Germinal center (tissue), 1 donor: ENCODE measurements at regions not wholly inside any gene's neighbourhood (a gene's known extent, or its start where the extent isn't known, plus 50 kb on each side); places are given as distances from the start of the nearest gene placed in this dataset.
"Not testable (repeated sequence)": the region's sequence is repeated elsewhere in the genome, so short reads cannot be mapped to it uniquely, and the experiment has no call there.

Experiments
- DNase-seq: peaks from one replicate; pipeline ENCODE4 v3.0.0; 2012; ENCODE audit warnings: mixed read lengths, low spot score

DNA sequence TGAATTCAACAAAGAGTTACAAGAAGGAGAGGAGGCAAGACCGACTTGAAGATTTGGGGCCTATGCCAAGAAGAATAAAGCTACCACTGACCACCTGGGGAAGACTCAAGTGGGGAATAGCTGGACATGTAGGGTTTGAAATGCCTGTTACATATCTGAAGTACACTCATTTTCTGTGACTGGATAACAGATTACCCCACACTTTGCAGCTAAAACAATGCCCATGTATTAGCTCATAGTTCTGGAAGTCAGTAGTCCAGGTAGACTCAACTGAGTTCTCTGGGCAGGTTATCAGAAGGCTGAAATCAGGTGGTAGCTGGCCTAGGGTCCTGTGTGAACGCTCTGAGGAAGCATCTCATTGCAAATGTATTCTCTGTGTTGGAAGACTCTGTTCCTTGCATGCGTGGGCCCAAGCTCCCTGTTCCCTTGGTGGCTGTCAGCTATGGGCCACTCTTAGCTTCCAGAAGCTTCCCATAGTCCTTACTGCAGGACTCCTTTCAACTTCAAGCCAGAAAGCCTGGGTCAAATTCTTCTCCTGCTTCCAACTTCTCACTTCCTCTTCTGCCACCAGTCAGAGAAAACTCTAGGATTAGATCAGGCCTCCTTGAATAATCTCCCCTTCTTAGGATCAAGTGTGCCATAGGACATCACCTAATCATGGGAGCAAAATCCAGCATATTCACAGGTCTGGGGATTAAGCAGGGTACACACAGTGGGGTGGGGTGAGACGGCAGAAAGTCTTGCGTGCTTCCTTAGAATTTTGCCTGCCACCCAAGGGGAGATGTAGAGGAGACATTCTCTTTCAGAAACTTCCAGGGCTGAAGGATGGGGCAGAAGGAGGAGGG is 187.8 kb downstream of the SHQ1 start:
- DNase-seq: no peak

DNA sequence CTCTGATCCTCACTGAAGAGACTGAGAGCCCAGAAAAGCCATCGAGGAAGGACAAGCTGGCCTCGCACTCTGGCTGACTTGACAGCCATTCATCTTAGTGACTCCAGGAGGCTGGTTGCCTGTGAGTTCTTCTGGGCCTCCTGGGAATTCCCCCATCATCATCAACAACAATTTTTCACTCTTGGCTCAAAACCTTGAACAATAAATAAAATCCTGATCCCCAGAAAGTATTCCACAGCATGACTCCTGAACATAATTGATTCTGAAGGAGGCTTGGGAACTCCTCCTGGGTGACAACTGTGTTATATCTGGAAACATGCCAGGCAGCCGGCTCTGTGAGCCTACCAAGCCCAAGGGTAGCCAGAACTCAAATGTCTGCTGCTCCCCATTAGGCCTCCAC is 188.6 kb downstream of the SHQ1 start:
- no peak for DNase-seq

DNA sequence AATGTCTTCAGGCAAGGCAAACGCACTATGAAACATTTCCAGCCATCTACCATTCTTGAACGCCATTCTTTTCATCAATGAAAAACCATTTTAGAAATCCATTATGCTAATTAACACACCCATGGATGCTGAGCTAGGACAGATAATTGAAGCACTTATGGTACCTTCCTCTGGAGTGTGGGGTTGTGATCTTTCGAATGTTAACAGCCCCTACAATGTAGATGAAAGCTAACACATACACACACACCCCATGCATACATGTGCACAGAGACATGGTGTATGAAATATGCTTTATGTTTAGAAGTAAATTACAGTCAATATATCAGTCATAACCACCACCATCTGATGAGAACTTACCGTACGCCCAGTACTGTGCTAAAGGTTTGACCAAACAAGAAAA is 189.1 kb downstream of the SHQ1 start:
- no peak for DNase-seq

DNA sequence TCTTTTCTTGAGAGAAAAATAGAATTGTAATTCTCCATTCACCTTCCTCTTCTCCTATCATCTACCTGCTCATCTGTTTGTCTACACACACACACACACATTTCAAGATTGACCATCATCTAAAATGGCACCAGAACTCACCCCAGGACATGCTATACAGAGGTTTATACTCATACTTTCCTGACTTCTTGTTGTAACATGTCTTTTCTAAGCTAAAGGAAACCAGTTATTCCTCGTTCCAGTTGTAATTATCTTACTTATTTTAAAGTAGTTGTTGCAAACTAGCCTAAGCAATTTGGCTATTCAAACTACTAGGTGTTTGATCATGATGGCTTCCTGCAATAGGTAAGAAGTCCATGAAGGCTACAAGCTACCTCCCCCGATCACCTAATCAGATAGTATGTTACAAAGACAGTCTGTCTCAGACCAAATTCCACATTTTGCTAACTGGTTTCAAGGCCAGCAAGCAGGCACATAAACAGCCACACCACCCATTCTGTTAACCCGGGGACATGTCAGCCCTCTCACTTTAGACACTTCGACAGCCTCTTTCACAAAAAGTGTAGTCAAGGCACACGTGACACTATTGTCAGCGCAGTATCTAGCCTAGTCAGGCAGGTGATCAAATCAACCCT is 189.7 kb downstream of the SHQ1 start:
- no peak for DNase-seq

DNA sequence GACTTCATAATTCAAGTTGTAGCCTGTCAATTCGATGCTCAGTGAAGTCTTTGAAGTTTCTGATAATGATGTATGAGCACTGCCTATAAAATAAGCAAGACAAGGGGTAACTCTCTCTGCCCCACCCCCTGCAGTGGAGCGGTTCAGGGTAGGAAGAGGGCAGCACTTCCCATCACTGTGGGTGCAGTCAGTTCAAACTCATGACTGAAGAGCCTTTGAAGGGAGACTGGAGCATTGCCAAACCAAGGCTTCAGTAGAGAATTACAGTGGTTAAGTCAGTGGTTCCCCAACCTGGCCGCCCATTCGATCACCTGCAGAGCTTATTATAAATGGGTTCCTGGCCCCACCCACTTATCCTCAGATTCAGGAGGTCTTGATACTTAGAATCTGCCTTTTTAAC is 190.6 kb downstream of the SHQ1 start:
- no peak for DNase-seq

DNA sequence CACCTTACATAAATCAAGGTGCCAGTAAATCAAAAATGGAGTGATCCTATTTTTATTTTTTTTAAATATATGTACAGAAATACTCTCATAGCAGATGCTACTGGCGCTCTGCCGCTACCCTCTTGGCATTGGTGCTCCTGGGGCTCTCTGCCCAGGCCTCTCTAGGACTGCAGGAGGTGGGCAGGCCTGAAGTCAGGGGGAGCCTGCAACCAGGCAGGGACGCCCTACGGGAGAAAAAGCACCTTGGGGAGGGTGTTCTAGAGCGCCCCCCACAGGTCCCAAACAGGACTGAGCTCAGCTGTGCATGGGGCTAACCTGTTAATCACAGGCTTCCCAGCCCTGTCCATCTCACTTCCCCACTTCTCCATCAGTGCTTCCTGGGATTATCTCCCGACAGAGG is 192.5 kb downstream of the SHQ1 start:
- no peak for DNase-seq

DNA sequence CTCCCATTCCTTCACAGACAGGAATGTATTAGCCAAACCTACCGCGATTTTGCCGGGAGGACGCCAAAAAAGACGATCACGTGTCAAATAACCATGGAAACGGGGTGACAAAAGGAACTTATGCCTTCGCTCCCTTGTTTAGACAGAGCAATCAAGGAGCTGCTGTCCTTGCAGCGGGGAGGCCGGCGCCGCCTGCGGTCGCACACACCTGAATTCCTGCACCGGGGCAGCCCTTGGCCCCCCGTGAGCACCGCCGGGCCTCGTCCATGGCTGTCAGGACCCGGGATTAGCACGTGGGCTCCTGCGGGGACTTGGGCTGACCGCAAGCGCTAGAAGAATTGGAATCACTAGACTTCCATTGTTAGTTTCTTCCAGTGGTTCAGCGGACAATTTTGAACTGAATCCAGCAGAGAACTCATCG is 193.1 kb downstream of the SHQ1 start:
- no peak for DNase-seq

DNA sequence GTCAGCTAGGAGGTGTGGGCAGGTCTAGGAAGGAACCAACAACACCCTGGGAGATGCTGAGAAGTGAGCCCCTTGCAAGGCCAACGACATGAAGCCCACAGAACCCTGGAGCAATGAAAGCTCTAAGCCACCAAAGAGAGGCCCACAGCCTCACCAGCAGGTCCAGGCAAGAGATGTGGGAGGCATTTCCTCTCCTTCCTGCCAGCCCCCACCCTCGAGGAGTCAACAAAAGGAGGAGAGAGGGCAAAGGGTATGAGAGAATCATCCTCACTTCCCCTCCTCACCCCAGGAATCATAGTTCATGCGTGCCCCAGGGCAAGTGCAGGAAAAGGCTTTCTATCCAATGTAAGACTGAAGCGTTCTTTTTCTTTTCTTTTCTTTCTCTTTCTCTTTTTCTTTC is 195.8 kb downstream of the SHQ1 start:
- no peak for DNase-seq

DNA sequence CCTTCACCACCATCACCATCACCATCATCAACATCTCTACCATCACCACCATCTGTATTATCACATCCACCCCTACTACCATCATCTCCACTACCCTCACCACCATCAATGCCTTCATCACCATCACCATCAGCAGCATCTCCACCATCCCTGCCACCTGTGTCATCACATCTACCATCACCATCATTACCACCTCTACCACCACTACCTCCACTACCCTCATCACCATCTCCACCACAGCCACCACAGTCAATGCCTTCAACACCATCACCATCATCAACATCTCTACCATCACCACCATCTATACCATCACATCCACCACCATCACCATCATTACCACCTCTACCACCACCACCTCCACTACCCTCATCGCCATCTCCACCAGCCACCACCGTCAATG is 196.7 kb downstream of the SHQ1 start:
- no peak for DNase-seq

DNA sequence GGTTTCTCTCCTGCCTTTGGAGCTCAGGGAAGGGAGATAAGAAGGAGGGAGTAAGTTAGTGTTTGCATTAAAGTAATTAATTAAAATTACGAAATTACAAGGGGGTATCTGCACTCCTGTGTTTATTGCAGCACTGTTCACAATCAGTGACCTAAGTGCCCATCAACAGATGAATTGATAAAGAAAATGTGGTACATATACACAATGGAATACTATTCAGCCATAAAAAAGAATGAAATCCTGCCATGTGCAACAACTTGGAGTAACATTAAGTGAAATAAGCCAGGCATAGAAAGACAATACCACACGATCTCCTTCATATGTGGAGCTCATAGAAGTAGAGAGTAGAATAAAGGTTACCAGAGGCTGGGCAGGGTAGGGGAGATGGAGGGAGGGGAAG is 202.0 kb downstream of the SHQ1 start:
- no peak for DNase-seq

DNA sequence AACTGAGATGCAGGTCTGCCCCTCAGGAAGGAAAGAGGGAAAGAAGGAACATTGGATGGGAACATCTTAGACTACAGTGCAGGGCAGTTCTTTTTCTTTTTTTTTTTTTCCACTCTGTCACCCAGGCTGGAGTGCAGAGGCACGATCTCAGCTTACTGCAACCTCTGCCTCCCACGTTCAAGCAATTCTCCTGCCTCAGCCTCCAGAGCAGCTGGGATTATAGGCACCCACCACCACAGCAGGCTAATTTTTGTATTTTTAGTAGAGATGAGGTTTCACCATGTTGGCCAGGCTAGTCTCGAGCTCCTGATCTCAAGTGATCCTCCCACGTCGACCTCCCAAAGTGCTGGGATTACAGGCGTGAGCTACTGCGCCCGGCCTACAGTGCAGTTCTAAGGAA is 204.6 kb downstream of the SHQ1 start:
- not testable (repeated sequence) for DNase-seq

DNA sequence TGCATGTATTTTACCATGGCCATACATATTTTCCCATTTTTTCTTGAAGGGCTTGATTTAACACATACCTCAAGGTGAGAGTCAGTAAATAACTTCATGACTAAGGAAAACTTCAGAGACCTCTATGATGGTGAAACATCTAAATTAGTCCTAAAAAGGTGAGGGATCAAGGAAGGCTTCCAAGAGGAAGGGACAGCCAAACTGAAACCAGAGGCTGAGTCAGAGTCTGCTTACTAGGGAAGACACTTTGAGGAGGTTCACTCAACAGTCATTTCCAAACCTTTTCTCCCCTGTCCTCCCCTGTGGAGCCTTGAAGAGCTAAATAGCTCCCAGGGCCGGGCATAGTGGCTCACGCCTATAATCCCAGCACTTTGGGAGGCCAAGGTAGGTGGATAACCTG is 206.6 kb downstream of the SHQ1 start:
- no peak for DNase-seq

DNA sequence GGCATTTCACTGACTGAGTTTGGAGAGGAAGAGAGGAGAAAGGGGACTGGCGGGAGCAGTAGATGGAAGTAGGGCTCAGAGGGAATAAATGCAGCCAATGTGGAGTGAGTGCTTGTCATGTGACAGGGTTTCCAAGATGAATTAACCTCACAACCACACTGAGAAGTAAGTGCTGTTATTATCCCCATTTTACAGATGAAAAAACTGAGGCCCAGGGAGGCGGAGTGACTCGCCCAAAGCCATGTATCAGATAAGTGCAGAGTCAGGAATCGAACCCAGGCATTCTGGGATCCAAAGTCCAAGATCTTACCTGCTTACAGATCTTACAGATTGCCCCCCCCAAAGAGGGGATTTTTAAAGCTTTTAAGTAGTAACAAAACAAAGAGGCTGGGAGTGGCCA is 207.2 kb downstream of the SHQ1 start:
- no peak for DNase-seq

DNA sequence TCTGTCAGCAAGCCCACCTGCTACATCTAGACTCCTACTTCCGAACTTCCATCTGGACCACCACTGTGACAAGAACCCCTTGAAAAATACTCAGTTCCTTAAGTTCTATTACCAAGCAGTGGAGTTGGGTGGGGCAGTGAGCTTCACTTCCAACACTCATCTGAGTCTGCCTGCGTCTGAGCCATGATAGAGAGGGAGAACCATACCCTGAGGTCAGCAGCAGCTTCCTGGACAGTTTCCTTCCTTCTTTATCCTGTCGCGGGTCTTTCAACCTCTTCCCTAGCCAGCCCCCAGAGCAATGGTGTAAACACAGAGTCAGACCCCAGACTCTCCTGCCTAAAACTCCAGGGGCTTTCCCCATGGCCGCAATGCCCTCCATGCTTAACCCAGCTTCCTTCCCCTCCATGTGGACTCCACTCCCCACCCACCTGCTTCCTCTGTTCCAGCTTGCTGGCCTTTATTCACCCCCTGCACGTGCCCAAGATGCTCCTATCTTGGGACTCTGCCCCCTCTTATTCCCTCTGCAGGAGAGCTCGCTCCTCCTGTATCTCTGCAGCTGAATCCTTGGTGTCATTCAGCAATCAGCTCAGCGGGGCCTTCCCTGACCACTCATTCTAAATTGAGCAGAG is 211.2 kb downstream of the SHQ1 start:
- DNase-seq: no peak

DNA sequence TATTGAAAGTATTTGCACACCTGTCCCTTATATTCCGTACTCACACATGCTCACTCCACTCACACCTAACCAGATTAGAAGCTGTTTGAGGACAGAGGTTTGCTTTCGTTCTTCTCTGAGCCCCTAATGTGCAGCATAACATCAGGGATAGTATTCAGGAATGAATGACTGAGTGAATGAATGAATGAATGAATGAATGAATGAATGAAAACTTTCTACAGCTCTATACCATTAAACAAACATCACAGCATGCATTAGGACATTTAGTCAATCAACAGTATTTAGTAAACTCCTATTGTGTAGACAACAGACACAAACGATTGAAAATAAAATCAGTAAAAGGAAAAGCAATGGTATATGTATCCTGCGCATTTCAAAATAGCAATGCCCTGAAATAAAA is 212.7 kb downstream of the SHQ1 start:
- DNase-seq: no peak

DNA sequence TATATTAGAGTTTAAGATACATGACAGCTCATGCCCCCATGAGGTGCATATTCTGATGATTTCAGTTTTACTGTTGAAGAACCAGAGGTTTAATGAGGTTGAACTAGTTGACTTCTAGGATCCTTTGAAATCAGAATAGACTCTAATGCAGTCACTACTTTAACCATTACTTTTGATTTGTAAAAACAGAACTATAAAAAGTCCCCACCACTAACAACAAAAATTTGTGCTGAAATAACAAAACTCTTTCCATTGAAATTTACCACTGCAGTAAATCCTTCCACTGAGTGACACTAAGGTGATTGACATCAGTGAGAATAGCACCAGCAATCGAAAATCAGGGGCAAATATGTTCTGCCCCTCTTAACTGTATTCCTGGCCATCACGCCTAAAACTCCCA is 214.1 kb downstream of the SHQ1 start:
- DNase-seq: no peak

DNA sequence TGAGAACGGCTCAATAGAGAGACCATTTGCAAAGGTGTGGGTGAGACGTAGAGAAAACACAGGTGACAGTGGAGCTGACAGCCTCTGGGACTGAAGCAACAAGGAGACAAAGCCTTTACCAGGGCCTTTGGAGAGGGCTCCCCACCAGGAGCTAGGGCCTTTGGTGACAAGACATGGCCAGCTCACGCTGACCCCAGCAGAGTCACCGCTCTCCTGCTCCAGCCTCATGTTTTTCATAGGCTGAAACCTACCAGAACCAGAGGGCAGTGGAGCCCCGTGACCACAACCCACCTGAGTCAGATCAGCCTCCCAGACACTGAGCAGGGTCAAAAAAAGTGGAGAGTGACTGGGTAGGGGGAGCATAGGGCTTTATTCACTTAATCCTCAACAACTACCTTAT is 214.7 kb downstream of the SHQ1 start:
- DNase-seq: no peak

DNA sequence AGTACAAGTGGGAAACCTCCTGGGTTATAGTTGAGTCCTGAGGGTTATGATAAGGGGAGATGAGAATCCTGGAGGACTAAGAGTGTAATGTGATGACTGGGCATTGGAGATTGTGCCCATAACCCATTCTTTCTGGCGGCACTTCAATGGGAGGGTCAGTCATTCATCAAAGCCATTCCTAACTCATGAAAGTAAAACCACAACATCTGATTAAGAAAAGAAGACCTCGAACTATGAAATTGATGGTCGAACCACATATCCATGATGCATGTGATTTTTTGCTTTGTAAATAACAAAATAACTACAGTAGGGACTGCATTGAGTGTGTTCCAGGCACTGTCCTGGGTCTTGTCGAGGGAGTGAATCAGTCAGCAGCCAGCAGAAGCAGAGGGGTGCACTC is 215.1 kb downstream of the SHQ1 start:
- no peak for DNase-seq

DNA sequence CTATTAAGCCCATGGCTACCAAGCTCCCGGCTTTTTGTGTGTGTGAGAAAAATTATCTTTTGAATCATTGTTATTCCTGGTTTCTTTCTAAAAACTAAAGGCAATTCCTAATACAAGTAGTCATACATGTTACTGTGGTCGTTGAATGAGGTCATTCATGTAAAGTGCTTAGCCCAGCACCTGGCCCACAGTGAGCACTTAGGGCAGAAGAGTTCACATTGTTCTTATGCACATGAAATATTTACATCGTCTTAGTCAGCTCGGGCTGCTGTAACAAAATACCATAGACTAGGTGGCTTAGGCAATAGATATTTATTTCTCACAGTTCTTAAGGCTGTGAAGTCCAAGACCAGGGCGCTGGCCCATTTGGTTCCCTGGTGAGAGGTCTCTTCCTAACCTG is 216.1 kb downstream of the SHQ1 start:
- no peak for DNase-seq

DNA sequence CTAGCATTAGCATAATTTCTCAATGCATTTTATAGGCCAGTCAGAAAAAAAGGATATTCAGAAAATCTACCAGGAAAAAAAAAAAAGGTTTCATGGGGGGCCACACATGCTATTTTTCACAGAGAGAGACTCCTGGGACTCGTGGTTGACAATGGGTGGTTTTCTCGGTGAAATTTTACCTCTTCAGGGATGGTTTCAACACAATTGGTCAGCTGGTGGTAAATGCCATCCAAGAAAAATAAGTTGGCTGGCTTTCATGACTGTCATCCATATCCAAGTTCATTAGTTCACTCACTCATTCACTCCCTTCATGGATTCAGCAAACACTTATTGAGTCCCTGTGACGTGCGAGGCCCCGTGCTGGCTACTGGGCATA is 217.3 kb downstream of the SHQ1 start:
- no peak for DNase-seq

DNA sequence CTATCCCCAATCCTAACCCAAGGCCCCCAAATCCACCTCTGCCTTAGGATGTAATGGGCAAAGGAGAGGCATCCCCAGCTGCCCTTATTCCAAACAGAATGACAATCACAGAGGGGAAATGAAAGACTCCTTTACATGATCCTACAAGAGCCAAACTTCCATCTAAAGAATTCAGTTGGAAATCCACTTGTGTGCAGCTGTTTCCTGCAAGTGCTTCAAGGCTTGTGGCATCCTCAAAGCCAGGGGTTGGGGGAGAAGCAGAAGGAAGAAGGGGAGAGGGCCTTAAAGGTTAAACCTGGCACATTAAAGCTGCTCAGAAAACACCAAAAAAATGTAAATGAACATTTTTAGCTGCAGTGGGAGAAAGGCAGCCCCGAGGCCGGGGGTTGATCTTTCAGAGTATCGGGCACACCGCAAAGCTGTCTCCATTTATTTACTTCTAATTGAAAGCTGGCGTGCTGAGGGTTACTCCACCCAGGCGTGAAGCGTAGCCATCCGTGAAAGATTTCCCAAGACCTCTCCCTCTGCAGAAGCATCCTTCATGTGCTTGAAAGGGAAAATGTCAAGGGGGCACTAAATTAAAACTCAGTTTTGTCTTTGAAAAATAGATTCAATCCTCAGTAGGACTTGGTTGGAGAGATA is 217.8 kb downstream of the SHQ1 start:
- DNase-seq: no peak

DNA sequence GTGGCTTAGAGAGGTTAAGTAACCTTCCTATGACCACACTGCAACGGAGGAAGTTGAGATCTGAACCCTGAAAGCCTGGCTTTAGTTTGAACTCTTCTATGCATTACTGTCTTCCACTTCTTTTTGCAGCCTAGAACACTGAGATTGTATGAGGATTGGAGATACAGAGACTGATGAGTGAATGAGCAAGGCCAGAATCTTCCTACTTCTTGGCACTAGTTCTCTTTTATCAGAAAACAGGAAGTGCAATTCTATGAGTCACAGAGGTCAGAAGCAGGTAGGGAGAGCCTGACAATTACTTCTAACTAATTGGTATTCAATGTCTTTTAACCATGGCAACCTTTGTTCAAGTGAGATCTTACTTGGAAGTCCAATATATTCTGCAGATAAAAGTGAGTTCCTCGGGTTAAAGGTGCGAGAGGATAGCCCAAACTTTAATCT is 219.0 kb downstream of the SHQ1 start:
- peak; percentile 32 for DNase-seq

DNA sequence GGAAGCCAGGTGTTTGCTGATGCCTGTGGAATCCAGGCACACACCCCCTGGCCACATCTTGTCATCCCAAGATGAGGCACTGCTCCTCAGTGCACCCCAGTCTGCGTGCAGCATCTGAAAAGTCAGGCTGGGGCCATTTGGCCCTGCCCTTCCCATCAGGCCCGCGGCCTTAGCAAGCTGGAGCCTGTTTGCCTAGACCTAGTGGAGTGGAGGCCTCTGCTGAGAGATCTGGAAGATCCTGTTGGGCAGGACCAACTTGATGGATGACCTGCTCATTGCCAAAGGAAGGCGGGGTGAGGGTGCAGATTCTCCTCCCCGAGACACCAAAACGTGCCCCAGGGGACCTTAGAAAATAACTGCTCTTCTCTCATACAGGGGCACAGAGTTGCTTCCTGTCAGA is 220.2 kb downstream of the SHQ1 start:
- no peak for DNase-seq
